SH-SY5Y (cell line): ENCODE measurements at regions not wholly inside any gene's neighbourhood (a gene's known extent, or its start where the extent isn't known, plus 50 kb on each side); places are given as distances from the start of the nearest gene placed in this dataset.

Experiments
- GATA2 ChIP-seq: IDR thresholded peaks from 2 replicates; pipeline ENCODE4 v1.6.1; 2011; ENCODE audit warnings: mild to moderate bottlenecking, low read depth, low read length
- GATA3 ChIP-seq: IDR thresholded peaks from 2 replicates; pipeline ENCODE4 v1.6.1; 2011; ENCODE audit warnings: low read depth, mild to moderate bottlenecking, low read length, moderate library complexity

- TF ChIP-seq GATA2: no peak
- no peak for TF ChIP-seq GATA3
Measured at GRCh38 chr4:136643416-136643815, 888.9 kb downstream of the PCDH18 start.
